GM23338 (cell line): ENCODE measurements at regions not wholly inside any gene's neighbourhood (a gene's known extent, or its start where the extent isn't known, plus 50 kb on each side); places are given as distances from the start of the nearest gene placed in this dataset.

ENCODE experiments used
- CREB1 ChIP-seq: fragments of 250-450 bp; sonication (Bioruptor Pico); IDR thresholded peaks from 2 replicates; pipeline ENCODE4 v1.5.0; 2020; ENCODE audit warnings: low read depth, mild to moderate bottlenecking, moderate library complexity
- EZH2 ChIP-seq: fragments of 200-600 bp; sonication (generic); IDR thresholded peaks from one replicate; pipeline ENCODE4 v1.8.0; 2017; ENCODE audit warnings: antibody characterized with exemption, mild to moderate bottlenecking, low read depth; ENCODE audit not compliant: unreplicated experiment
- EZH2phosphoT487 ChIP-seq: fragments of 200-600 bp; sonication (generic); IDR thresholded peaks from one replicate; pipeline ENCODE4 v1.8.1; 2018; ENCODE audit warnings: antibody characterized with exemption; ENCODE audit not compliant: unreplicated experiment
- NANOG ChIP-seq: IDR thresholded peaks from 2 replicates; pipeline ENCODE4 v1.6.1; 2016; ENCODE audit warnings: antibody characterized with exemption, borderline replicate concordance
- POLR2AphosphoS5 ChIP-seq: IDR thresholded peaks from 2 replicates; pipeline ENCODE4 v1.6.1; 2016; ENCODE audit warnings: antibody characterized with exemption, low read depth
- ZNF114 ChIP-seq: fragments of 250-450 bp; sonication (Bioruptor Pico); IDR thresholded peaks from 2 replicates; pipeline ENCODE4 v1.5.0; 2020; ENCODE audit warnings: mild to moderate bottlenecking, moderate library complexity
- TF ChIP-seq, protein P1 (sequence below), 2 experiments: fragments of 200-600 bp in 1 of 2; sonication (generic) in 1 of 2; conservative IDR thresholded peaks; 2 replicates each; pipeline versions ENCODE4 v1.5.1 to v1.6.1; 2016 to 2017; ENCODE audit warnings: antibody characterized with exemption in 2 of 2, low read depth in 2 of 2, mild to moderate bottlenecking in 2 of 2, moderate library complexity in 1 of 2
- TF ChIP-seq, protein P2 (sequence below): IDR thresholded peaks from one replicate; pipeline ENCODE4 v1.6.1; 2018; ENCODE audit warnings: antibody characterized with exemption; ENCODE audit not compliant: unreplicated experiment

DNA sequence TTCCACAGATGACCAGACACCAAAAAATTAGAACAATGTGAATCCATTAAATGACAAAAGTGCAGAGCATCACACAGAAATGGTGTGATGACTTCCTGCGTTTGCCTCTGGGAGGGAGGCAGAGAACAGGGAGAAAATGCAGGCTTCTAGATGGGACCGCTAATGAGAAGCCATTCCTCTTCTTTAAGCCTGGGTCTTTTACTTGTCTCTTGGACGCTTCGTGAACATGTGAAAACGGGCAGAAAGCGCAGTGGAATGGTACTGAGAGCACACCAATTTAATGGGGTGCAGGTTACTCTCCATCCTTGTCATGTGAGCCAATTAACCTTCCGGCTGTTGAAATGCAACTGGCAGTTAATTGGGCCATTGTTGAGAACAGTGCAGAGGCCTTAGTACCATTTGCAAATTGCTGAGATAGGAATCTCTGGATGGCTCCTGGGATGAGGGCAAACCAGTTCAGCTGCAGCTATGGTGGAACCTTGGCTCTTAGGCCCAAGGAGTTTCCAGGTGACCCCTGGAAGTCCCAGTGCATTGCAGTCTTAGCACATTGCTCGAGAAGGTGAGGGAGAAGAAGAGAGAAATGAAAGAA lies 210.4 kb upstream of the CXCR4 start:
- TF ChIP-seq EZH2phosphoT487 (no peak), ZNF114 (CRISPR knock-in tag) (no peak), POLR2AphosphoS5 (no peak), NANOG (no peak), EZH2 (no peak), CREB1 (no peak)
- TF ChIP-seq, protein P1, sequence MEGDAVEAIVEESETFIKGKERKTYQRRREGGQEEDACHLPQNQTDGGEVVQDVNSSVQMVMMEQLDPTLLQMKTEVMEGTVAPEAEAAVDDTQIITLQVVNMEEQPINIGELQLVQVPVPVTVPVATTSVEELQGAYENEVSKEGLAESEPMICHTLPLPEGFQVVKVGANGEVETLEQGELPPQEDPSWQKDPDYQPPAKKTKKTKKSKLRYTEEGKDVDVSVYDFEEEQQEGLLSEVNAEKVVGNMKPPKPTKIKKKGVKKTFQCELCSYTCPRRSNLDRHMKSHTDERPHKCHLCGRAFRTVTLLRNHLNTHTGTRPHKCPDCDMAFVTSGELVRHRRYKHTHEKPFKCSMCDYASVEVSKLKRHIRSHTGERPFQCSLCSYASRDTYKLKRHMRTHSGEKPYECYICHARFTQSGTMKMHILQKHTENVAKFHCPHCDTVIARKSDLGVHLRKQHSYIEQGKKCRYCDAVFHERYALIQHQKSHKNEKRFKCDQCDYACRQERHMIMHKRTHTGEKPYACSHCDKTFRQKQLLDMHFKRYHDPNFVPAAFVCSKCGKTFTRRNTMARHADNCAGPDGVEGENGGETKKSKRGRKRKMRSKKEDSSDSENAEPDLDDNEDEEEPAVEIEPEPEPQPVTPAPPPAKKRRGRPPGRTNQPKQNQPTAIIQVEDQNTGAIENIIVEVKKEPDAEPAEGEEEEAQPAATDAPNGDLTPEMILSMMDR (conservative IDR thresholded peaks at IDR 0.05; ENCODE audit: low read depth in 2 of 2), result no peak
- TF ChIP-seq, protein P2, sequence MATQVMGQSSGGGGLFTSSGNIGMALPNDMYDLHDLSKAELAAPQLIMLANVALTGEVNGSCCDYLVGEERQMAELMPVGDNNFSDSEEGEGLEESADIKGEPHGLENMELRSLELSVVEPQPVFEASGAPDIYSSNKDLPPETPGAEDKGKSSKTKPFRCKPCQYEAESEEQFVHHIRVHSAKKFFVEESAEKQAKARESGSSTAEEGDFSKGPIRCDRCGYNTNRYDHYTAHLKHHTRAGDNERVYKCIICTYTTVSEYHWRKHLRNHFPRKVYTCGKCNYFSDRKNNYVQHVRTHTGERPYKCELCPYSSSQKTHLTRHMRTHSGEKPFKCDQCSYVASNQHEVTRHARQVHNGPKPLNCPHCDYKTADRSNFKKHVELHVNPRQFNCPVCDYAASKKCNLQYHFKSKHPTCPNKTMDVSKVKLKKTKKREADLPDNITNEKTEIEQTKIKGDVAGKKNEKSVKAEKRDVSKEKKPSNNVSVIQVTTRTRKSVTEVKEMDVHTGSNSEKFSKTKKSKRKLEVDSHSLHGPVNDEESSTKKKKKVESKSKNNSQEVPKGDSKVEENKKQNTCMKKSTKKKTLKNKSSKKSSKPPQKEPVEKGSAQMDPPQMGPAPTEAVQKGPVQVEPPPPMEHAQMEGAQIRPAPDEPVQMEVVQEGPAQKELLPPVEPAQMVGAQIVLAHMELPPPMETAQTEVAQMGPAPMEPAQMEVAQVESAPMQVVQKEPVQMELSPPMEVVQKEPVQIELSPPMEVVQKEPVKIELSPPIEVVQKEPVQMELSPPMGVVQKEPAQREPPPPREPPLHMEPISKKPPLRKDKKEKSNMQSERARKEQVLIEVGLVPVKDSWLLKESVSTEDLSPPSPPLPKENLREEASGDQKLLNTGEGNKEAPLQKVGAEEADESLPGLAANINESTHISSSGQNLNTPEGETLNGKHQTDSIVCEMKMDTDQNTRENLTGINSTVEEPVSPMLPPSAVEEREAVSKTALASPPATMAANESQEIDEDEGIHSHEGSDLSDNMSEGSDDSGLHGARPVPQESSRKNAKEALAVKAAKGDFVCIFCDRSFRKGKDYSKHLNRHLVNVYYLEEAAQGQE, result no peak
